Right atrium auricular region (tissue), 2 donors: ENCODE measurements at regions not wholly inside any gene's neighbourhood (a gene's known extent, or its start where the extent isn't known, plus 50 kb on each side); places are given as distances from the start of the nearest gene placed in this dataset.
"Not testable (repeated sequence)": the region's sequence is repeated elsewhere in the genome, so short reads cannot be mapped to it uniquely, and the experiment has no call there.

ENCODE experiments used
- DNase-seq: peaks from one replicate; pipeline ENCODE4 v3.0.0-alpha.2; 2019; ENCODE audit warnings: low spot score
- H3K27ac ChIP-seq, 2 donors: fragments of 200-600 bp; sonication (generic); 1 replicate in 1 of 2; 2 replicates in 1 of 2; pipeline ENCODE4 v1.5.1; 2016 to 2019
- H3K27me3 ChIP-seq, 2 donors: fragments of 200-600 bp; sonication (generic); one replicate each; pipeline versions ENCODE4 v1.5.1 to v1.6.0; 2017 to 2019
- H3K36me3 ChIP-seq: fragments of 200-600 bp; sonication (generic); one replicate; pipeline ENCODE4 v1.5.1; 2016
- H3K4me1 ChIP-seq, 2 donors: fragments of 200-600 bp; sonication (generic); one replicate each; pipeline versions ENCODE4 v1.5.1 to v1.6.0; 2017 to 2019
- H3K4me3 ChIP-seq, 2 donors: fragments of 200-600 bp; sonication (generic); 1 replicate in 1 of 2; 2 replicates in 1 of 2; pipeline ENCODE4 v1.5.1; 2017 to 2019; ENCODE audit warnings: mild to moderate bottlenecking in 1 of 2, moderate library complexity in 1 of 2
- H3K9me3 ChIP-seq, 2 donors: fragments of 200-600 bp; sonication (generic); one replicate each; pipeline ENCODE4 v1.5.1; 2019
- CTCF ChIP-seq, 2 donors: fragments of 200-600 bp; sonication (generic); IDR thresholded peaks; one replicate each; pipeline ENCODE4 v1.5.1; 2019; ENCODE audit warnings: antibody characterized with exemption in 2 of 2

GRCh38 chr10:22111705-22112104 lies 106.1 kb downstream of the EBLN1 start:
- no peaks in the 10 kb centered on the region for H3K27me3 ChIP-seq
- TF ChIP-seq CTCF (IDR thresholded peaks at IDR 0.05): no peak
- H3K36me3 ChIP-seq: no peaks in the 10 kb centered on the region
- H3K9me3 ChIP-seq: no peaks in the 10 kb centered on the region
- H3K4me1 ChIP-seq: no peaks in the 10 kb centered on the region
- no peak for DNase-seq
- H3K27ac ChIP-seq: no peak overlapping the region
- H3K4me3 ChIP-seq: no peak overlapping the region

- no peak overlapping the region for H3K27ac ChIP-seq
- H3K27me3 ChIP-seq: no peaks in the 10 kb centered on the region
- no peak overlapping the region for H3K4me3 ChIP-seq
- no peaks in the 10 kb centered on the region for H3K4me1 ChIP-seq
- DNase-seq: no peak
- no peaks in the 10 kb centered on the region for H3K36me3 ChIP-seq
- no peaks in the 10 kb centered on the region for H3K9me3 ChIP-seq
- TF ChIP-seq CTCF (IDR thresholded peaks at IDR 0.05): no peak
Observed at GRCh38 chr10:22111260-22111659, 106.6 kb downstream of the EBLN1 start.

- H3K9me3 ChIP-seq: no peaks in the 10 kb centered on the region
- no peak overlapping the region for H3K27ac ChIP-seq
- H3K4me1 ChIP-seq: no peaks in the 10 kb centered on the region
- H3K4me3 ChIP-seq: no peak overlapping the region
- no peaks in the 10 kb centered on the region for H3K36me3 ChIP-seq
- DNase-seq: no peak
- TF ChIP-seq CTCF (IDR thresholded peaks at IDR 0.05): no peak
- H3K27me3 ChIP-seq: no peaks in the 10 kb centered on the region
Observed at GRCh38 chr10:22110761-22111160, 107.1 kb downstream of the EBLN1 start.

GRCh38 chr10:22105270-22105669 lies 101.7 kb upstream of the DNAJC1 start:
- no peaks in the 10 kb centered on the region for H3K27me3 ChIP-seq
- H3K9me3 ChIP-seq: no peaks in the 10 kb centered on the region
- H3K36me3 ChIP-seq: no peaks in the 10 kb centered on the region
- no peak overlapping the region for H3K27ac ChIP-seq
- no peak for DNase-seq
- H3K4me3 ChIP-seq: no peak overlapping the region
- H3K4me1 ChIP-seq: no peaks in the 10 kb centered on the region
- TF ChIP-seq CTCF (IDR thresholded peaks at IDR 0.05): no peak

- DNase-seq: no peak
- H3K27me3 ChIP-seq: no peaks in the 10 kb centered on the region
- H3K4me3 ChIP-seq: no peak overlapping the region
- H3K9me3 ChIP-seq: no peaks in the 10 kb centered on the region
- no peaks in the 10 kb centered on the region for H3K4me1 ChIP-seq
- H3K36me3 ChIP-seq: no peaks in the 10 kb centered on the region
- no peak overlapping the region for H3K27ac ChIP-seq
- TF ChIP-seq CTCF (IDR thresholded peaks at IDR 0.05): peak in 1 of 2 donors; percentile 24
Observed at GRCh38 chr10:22103701-22104470, 100.4 kb upstream of the DNAJC1 start.

- no peak for TF ChIP-seq CTCF (IDR thresholded peaks at IDR 0.05)
- Histone ChIP-seq H3K4me1 (no peaks in the 10 kb centered on the region), H3K27ac (no peak overlapping the region), H3K27me3 (no peaks in the 10 kb centered on the region), H3K36me3 (no peaks in the 10 kb centered on the region), H3K9me3 (no peaks in the 10 kb centered on the region), H3K4me3 (no peak overlapping the region)
- no peak for DNase-seq
Observed at GRCh38 chr10:22097696-22098095, 94.2 kb upstream of the DNAJC1 start.

- not testable (repeated sequence) for DNase-seq, H3K36me3 ChIP-seq, H3K4me1 ChIP-seq, H3K27ac ChIP-seq, H3K27me3 ChIP-seq, H3K4me3 ChIP-seq, H3K9me3 ChIP-seq
Observed at GRCh38 chr10:22091260-22091659, 87.7 kb upstream of the DNAJC1 start.
